NB4 (cell line): ENCODE measurements at regions not wholly inside any gene's neighbourhood (a gene's known extent, or its start where the extent isn't known, plus 50 kb on each side); places are given as distances from the start of the nearest gene placed in this dataset.

Experiments
- POLR2A ChIP-seq: IDR thresholded peaks from 2 replicates; pipeline ENCODE4 v1.6.1; 2011; ENCODE audit warnings: mild to moderate bottlenecking; ENCODE audit not compliant: insufficient read length; ENCODE audit errors: extremely low read depth
- TF ChIP-seq, protein P1 (sequence below): IDR thresholded peaks from one replicate; pipeline ENCODE4 v1.5.1; 2012; ENCODE audit warnings: low read depth, low read length

DNA sequence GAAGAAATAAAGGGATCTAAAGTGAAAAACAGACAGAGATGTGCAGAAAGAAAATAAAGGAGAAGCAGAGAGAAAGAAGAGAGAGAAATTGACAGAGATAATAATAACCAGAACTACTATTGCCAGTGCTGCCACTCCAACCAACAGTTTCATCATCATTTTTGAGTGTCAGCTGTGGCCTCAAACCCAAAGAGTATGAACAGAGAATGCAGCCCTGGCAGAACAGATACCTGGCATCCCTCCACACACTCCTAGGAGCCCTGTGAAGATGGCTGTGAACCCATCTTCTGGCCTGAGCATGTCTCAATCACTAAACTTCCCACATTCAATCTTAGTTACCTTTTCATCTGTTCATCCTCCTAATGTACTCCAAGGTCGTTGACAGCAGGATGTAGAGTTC, 385.8 kb upstream of the NFIA start:
- TF ChIP-seq, protein P1, sequence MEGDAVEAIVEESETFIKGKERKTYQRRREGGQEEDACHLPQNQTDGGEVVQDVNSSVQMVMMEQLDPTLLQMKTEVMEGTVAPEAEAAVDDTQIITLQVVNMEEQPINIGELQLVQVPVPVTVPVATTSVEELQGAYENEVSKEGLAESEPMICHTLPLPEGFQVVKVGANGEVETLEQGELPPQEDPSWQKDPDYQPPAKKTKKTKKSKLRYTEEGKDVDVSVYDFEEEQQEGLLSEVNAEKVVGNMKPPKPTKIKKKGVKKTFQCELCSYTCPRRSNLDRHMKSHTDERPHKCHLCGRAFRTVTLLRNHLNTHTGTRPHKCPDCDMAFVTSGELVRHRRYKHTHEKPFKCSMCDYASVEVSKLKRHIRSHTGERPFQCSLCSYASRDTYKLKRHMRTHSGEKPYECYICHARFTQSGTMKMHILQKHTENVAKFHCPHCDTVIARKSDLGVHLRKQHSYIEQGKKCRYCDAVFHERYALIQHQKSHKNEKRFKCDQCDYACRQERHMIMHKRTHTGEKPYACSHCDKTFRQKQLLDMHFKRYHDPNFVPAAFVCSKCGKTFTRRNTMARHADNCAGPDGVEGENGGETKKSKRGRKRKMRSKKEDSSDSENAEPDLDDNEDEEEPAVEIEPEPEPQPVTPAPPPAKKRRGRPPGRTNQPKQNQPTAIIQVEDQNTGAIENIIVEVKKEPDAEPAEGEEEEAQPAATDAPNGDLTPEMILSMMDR = no peak
- TF ChIP-seq POLR2A = no peak
